Glutamatergic neuron (in vitro differentiated cells): ENCODE measurements at regions not wholly inside any gene's neighbourhood (a gene's known extent, or its start where the extent isn't known, plus 50 kb on each side); places are given as distances from the start of the nearest gene placed in this dataset.

Experiments
- DNase-seq: peaks from one replicate; pipeline ENCODE4 v3.0.0; 2022
- H3K27ac Mint-ChIP-seq: one replicate; pipeline ENCODE4 v1.8.0; 2020; ENCODE audit warnings: mild to moderate bottlenecking, mixed read lengths, inconsistent platforms; ENCODE audit not compliant: unreplicated experiment
- H3K27me3 Mint-ChIP-seq: one replicate; pipeline ENCODE4 v1.8.0; 2020; ENCODE audit warnings: mild to moderate bottlenecking, moderate library complexity, mixed read lengths, inconsistent platforms; ENCODE audit not compliant: unreplicated experiment
- H3K36me3 Mint-ChIP-seq: one replicate; pipeline ENCODE4 v1.8.0; 2020; ENCODE audit warnings: mild to moderate bottlenecking, mixed read lengths, inconsistent platforms; ENCODE audit not compliant: unreplicated experiment
- H3K4me1 Mint-ChIP-seq: one replicate; pipeline ENCODE4 v1.8.0; 2020; ENCODE audit warnings: mild to moderate bottlenecking, low read depth, mixed read lengths, inconsistent platforms; ENCODE audit not compliant: unreplicated experiment
- H3K4me3 Mint-ChIP-seq: one replicate; pipeline ENCODE4 v1.8.0; 2020; ENCODE audit warnings: mild to moderate bottlenecking, mixed read lengths, inconsistent platforms; ENCODE audit not compliant: unreplicated experiment
- H3K9me3 Mint-ChIP-seq: one replicate; pipeline ENCODE4 v1.8.0; 2020; ENCODE audit warnings: mild to moderate bottlenecking, moderate library complexity, mixed read lengths, inconsistent platforms; ENCODE audit not compliant: unreplicated experiment
- TF ChIP-seq, protein P1 (sequence below): fragments of 200-600 bp; sonication (generic); IDR thresholded peaks from one replicate; pipeline ENCODE4 v1.5.0; 2021; ENCODE audit not compliant: partially characterized antibody, unreplicated experiment

DNA sequence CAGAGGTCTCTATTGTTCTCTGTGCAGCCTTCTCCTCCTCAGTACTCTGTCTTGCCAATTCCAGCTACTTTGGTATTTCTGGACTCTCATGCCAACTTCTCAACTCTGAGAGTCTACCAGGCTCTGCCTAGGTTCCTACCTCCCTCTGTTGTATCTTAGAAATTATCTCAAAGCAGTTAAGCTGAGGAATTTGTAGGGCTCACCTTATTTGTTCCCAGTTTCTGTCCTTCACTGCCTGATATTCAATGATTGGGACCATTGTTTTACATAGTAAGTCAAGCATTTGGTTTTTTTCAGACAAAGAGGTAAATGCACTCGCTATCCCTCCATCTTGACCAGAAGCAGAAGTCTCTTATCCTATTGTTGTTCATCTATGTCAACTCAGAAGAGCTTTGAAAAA, 205.0 kb upstream of the PGR start:
- DNase-seq = no peak
- Mint-ChIP-seq H3K27ac (no peak overlapping the region), H3K4me1 (no peaks in the 10 kb centered on the region), H3K4me3 (no peak overlapping the region), H3K36me3 (no peaks in the 10 kb centered on the region), H3K9me3 (no peaks in the 10 kb centered on the region), H3K27me3 (no peaks in the 10 kb centered on the region)
- TF ChIP-seq, protein P1, sequence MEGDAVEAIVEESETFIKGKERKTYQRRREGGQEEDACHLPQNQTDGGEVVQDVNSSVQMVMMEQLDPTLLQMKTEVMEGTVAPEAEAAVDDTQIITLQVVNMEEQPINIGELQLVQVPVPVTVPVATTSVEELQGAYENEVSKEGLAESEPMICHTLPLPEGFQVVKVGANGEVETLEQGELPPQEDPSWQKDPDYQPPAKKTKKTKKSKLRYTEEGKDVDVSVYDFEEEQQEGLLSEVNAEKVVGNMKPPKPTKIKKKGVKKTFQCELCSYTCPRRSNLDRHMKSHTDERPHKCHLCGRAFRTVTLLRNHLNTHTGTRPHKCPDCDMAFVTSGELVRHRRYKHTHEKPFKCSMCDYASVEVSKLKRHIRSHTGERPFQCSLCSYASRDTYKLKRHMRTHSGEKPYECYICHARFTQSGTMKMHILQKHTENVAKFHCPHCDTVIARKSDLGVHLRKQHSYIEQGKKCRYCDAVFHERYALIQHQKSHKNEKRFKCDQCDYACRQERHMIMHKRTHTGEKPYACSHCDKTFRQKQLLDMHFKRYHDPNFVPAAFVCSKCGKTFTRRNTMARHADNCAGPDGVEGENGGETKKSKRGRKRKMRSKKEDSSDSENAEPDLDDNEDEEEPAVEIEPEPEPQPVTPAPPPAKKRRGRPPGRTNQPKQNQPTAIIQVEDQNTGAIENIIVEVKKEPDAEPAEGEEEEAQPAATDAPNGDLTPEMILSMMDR = no peak

DNA sequence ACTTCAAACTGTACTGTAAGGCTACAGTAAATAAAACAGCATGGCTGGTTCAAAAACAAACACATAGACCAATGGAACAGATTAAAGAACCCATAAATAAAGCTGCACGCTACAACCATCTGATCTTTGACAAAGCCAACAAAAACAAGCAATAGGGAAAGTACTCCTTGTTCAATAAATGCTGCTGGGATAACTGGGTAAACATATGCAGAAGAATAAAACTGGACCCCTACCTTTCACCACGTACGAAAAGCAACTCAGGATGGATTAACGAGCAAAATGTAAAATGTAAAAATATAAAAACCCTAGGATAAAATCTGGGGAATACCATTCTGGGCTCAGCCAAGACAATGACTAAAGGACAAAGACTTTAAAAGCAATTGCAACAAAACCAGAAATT, 201.8 kb upstream of the PGR start:
- Mint-ChIP-seq H3K27ac (no peak overlapping the region), H3K9me3 (no peaks in the 10 kb centered on the region)

DNA sequence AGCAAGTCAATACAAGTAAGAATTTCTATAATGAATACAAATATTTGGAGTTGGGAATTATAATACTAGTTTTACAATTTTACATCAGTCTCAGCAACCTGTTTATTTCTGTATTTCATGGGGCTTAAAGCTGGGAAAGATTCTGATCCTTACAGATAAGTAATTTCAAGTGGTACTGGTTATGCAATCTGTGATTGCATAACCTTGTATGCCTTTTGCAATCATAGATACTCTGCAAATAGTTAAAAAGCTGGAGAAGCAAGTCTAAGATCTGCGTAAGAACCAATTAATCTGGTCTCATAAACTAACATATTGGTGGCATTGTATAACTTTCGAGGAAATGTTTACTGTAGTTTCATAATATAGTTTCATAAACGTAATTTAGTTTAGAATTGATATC, 198.3 kb upstream of the PGR start:
- Mint-ChIP-seq H3K4me3 (no peak overlapping the region), H3K27ac (no peak overlapping the region), H3K27me3 (no peaks in the 10 kb centered on the region), H3K36me3 (no peaks in the 10 kb centered on the region), H3K4me1 (no peaks in the 10 kb centered on the region), H3K9me3 (no peaks in the 10 kb centered on the region)
- TF ChIP-seq, protein P1 = no peak
- no peak for DNase-seq

More for the DNA sequence above, 201.8 kb upstream of the PGR start:
- no peaks in the 10 kb centered on the region for H3K27me3 Mint-ChIP-seq
- no peak overlapping the region for H3K4me3 Mint-ChIP-seq
- no peaks in the 10 kb centered on the region for H3K36me3 Mint-ChIP-seq
- no peak for DNase-seq
- TF ChIP-seq, protein P1 = no peak
- H3K4me1 Mint-ChIP-seq = no peaks in the 10 kb centered on the region

DNA sequence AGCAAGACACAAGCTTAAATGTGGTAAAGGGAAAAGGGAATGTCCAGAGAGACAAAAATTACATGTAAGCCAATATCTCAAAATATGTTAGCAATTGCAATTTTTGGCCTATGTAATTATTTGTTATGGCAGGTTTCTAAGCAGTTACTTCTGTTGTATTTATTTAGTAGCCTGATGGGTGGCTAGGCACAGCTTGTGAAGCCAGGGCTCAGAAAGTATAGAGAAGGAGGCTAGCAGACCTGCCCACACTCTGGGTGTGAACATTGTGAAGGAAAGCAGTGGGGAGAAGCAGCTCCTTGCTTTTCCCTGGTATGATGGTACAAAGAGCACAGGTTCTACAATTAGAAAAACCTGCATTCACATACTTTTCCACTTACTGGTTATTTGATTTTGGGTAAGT, 196.5 kb upstream of the PGR start:
- no peaks in the 10 kb centered on the region for H3K27me3 Mint-ChIP-seq
- H3K9me3 Mint-ChIP-seq = no peaks in the 10 kb centered on the region
- H3K36me3 Mint-ChIP-seq = no peaks in the 10 kb centered on the region
- no peaks in the 10 kb centered on the region for H3K4me1 Mint-ChIP-seq
- H3K27ac Mint-ChIP-seq = no peak overlapping the region
- no peak overlapping the region for H3K4me3 Mint-ChIP-seq
- TF ChIP-seq, protein P1 = no peak
- DNase-seq = no peak

DNA sequence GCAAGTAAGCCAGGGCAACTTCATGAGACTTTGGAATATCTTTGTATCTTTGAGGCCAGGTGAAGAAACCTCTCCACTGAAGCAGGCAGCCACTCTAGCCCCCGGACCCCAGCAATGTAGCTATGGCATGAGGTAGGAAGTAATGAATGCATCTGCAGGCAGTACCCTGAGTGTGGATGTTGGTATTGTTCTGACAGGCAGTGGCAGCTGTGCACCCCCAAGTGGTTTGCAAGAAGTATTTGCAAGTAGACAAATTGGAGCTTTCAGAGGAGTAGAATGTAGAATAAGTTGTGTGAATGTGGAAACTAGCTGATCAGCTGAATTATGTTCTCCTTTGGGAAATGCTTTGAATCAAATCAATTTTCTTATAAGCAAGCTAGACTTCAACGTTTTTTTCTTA, 194.4 kb upstream of the PGR start:
- H3K9me3 Mint-ChIP-seq = no peaks in the 10 kb centered on the region
- no peaks in the 10 kb centered on the region for H3K27me3 Mint-ChIP-seq
- DNase-seq = no peak
- H3K27ac Mint-ChIP-seq = no peak overlapping the region
- TF ChIP-seq, protein P1 = no peak
- no peaks in the 10 kb centered on the region for H3K36me3 Mint-ChIP-seq
- H3K4me3 Mint-ChIP-seq = no peak overlapping the region
- H3K4me1 Mint-ChIP-seq = no peaks in the 10 kb centered on the region
